Smooth muscle cell of the brain vasculature (primary cell): ENCODE measurements at regions not wholly inside any gene's neighbourhood (a gene's known extent, or its start where the extent isn't known, plus 50 kb on each side); places are given as distances from the start of the nearest gene placed in this dataset.
"Not testable (repeated sequence)": the region's sequence is repeated elsewhere in the genome, so short reads cannot be mapped to it uniquely, and the experiment has no call there.

Source experiments
- DNase-seq: peaks from one replicate; pipeline ENCODE4 v3.0.0-alpha.2; 2012; ENCODE audit warnings: low read depth, low spot score

DNA sequence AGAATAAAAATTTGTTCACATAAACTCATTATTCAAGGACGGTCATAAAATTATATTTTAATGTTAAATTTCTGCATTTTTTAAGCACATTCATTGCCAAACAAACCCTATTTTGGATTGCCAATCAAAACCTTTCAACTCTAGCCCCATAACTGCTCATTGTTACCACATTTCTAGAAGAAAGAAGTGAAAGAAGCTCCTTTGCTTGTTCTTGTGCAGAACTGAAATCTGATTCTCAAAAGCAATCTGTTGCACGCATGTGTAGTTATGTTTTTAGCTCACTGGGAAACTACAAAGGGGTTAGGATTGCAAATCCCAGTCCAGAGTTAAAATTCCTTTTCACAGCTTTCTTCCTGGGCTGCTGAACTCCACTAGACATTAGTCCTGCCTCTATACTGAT is 109.5 kb upstream of the MIR17HG start:
- DNase-seq = no peak

DNA sequence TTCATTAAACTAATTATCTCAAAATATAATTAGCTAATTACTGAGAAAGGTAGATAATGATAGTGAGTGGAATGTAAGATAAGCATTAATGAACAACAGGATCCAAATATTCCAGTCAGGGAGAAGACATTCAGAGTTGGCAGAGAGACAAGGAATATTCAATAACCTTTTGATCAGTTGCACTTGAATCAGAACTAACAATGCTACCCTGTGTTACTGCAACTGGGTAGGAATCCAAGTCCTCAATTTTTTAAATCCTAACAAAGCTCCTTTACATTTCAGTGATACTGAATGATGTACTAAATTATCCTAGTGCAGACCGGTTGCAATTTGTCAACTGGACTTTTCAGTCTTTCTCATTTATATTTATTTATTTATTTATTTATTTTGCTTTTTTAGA is 107.1 kb upstream of the MIR17HG start:
- no peak for DNase-seq

DNA sequence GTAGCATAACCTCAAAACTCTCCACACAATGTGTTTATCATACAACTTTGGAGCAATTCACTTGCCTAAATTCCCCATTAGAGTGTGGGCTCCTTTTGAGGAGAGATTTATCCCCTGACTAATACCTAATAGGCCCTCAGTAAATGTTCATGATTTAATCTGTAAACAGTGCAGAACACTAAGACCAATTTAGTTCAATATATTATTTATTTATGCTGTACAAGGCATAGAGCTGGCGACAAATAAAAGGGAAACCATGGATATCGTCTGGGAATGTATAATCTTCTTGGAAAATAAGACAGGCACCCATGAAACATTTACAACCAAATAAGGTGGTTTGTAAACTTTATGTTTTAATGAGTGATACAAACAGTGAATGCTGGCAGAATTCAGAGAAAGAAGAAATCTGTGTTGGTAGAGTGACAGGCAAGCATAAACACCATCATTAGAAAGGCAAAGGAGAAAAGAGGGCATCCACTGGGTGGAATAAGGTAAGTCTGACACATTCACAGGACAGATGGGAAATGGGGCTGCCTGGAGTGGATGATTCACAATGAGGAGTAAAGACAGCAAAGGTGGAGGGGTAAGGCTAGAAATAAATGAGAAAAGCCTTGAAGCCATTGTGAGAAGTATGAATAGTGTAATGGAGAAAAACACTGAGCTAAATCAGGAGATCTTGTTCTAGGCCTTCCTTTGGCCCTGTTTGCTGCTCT is 106.1 kb upstream of the MIR17HG start:
- DNase-seq = no peak

DNA sequence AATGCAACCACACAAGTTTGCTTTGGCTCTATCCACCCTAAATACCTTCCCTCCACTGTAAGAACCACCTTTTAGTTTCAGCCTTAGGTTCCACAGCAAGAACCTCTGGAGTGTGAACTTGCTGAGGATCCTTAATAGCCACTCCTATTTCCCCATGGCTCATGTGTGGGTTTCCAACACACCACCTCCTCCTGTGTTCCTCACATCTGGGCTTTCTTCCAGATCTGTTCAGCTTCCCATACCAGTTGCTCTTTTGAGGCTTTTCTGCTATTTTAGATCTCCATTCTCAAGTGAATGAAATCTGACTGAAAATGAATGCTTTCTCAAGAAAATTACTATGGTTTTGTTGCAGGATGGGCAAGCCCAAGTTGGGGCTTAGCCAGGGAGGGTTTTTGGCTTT is 104.8 kb upstream of the MIR17HG start:
- DNase-seq = no peak

DNA sequence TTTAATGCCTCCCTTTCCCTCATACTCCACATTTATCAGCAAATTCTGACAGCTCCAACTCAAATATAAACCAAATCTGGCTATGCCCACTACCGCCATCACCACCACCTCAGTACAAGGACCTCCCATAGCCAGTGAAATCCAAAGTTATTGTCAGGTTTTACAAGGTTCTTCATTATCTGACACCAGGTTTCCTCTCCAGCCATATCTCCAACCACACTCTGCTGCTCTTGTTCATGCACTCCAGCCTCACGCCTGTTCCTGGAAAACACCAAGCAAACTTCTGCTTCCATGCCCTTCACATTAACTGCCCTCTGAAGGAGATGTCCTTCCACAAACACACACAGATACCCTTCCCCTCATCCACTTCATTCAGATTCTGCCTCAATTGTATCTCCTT is 102.2 kb upstream of the MIR17HG start:
- no peak for DNase-seq

DNA sequence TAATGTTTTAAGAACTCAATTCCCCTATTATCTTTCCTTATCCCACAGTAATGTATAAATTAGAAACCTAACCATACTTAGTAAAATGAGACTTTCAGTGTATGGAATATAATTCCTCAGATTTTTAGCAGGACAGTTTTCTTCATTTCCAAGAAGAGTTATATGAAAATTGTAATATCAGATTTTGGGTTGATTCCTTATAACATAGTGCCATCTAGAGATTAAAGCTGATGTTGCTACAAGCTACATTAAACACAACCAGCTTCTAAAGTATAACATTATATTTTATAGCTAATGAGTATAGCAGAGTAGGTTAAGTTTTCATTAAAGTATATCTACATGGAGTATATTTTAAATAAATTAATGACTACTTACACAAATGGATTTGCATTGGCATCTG is 99.7 kb upstream of the MIR17HG start:
- no peak for DNase-seq

DNA sequence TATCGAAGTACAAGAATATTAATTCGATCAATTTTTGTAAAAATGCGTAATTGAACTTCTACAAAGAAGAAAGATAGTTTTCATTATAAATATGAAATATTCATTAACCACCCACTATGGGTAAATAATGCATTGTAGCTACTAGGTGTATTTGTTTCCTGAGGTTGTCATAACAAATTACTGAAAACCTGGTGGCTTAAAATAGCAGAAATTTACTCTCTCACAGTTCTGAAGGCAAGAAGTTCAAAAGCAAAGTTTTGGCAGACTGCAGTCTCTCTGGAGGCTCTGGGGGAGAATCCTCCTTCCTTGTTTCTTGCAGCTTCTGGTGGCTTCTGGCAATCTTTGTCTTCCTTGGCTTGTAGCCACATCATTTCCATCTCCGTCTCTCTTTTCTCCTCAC is 99.2 kb upstream of the MIR17HG start:
- no peak for DNase-seq

DNA sequence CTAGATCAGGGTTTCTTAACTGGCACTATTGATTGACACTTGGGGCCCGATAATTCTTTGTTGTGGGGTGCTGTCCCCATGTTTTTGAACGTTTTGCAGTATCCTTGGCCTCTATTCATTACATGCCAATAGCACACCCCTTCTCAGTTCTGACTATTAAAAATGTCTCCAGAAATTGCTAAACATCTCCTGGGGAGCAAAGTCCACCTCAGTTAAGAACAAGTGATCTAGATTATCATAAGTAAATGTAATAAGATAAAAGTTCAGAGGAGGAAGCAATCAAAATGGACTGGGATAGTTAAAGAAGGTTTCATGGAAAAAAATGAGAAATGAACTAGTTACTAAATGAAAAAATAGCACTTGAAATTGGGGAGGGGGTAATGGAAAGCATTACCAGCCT is 98.1 kb upstream of the MIR17HG start:
- DNase-seq = no peak

DNA sequence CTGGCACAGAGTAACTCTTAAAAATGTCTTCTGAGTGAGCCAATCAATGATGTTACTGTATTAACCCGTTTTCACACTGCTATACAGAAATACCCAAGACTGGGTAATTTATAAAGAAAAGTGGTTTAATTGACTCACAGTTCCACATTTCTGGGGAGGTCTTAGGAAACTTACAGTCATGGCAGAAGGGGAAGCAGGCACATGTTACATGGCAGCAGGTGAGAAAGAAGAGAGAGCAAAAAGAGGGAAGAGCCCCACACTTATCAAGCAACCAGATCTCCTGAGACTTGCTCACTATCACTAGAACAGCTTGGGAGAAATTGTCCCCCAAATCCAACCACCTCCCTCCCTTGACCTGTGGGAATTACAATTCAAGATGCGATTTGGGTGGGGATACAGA is 97.6 kb upstream of the MIR17HG start:
- no peak for DNase-seq

DNA sequence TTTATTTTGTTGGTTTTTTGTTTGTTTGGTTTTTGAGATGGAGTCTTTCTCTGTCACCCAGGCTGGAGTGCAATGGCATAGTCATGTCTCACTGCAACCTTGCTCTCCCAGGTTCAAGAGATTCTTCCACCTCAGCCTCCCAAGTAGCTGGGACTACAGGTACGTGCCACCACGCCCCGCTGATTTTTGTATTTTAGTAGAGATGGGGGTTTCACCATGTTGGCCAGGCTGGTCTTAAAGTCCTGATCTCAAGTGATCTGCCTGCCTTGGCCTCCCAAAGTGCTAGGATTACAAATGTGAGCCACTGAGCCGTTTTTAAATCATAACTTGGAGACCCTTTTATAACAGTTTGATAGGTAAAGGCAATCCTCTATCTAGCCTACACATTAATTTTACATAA is 95.9 kb upstream of the MIR17HG start:
- not testable (repeated sequence) for DNase-seq

DNA sequence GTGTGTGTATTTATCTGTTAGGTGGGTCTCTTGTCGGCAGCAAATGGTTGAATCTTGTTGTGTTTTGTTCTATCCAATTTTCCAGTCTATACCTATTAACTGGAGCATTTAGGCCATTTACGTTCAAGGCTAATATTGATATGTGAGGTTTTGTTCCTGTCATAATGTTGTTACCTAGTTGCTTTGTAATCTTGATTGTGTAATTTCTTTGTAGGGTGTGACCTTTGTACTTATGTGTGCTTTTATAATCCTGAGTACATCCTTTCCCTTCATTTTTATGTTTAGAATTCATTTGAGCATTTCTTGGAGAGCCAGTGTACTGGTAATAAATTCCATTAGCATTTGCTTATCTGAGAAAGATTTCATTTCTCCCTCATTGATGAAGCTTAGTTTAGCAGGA is 83.0 kb upstream of the MIR17HG start:
- no peak for DNase-seq

DNA sequence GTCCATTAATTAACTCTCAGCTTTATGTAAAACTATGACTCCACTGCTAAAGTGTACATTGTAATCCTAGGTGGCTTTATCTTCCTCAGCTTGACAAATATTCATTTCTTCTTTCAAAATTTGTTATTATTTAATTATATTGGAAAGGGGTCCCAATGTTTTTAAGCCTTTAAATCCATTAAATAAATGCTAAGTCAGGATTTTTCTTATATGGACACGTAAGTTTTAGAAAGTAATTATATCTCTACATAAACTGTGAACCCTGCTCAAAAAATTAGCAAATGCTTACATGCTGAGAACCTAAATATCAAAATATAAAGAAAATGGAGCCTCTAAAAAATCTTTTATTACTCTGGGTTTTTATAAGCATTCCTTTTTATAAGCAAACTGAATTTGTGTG is 78.2 kb upstream of the MIR17HG start:
- DNase-seq = no peak

DNA sequence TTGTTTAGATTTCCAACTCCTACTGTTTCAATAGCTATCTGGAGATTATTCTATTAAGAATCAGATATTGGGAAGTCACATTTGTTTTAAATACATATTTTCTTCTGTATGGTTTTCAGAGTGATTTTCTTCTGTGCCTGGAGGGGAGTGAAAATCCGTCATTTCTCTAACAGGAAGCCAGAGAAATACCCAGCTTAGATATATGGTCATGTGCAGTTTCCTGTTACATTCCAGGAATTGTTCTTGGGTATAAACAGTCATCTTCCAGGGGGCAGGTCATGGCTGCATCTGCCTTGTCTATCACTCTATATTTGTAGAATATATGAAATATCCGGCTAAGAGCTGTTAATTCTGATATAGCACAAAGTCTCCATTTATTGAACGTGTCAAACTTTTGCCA is 77.5 kb upstream of the MIR17HG start:
- DNase-seq = no peak

DNA sequence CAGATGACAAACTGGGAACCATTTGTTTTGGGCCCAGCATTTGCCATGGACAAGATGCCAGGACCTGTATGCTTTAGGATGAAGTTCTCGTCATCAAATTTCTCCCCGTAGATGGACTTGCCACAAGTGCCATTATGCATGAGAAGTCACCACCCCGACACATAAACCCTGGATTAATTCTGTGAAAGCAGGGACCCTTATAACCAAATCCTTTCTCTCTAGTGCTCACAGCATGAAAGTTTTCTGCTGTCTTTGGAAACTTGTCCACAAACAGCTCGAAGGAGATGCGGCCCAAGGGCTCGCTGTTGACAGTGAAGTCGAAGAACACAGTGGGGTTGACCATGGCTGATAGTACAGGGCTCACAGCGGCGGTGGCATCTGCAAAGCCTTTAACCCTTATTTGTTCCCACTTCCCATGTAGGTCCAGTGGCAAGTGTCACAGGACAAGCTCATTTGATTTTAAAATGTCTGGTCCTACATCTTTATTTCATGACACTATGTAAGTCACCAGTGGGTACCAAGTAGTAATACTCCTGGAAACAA is 75.2 kb upstream of the MIR17HG start:
- no peak for DNase-seq

DNA sequence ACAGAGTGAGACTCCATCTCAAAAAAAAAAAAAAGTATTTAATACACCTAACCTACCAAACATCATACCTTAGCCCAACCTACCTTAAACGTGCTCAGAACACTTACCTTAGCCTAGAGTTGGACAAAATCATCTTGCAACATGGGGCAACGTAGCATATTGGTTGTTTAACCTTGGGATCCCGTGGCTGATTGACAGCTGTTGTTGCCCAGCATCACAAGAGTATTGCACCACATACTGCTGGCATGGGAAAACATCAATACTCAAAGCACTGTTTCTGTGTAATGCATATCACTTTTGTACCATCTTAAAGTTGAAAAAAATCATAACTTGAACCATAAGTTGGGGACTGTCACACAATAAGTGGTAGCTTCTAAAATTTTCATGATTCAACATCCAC is 73.8 kb upstream of the MIR17HG start:
- no peak for DNase-seq

DNA sequence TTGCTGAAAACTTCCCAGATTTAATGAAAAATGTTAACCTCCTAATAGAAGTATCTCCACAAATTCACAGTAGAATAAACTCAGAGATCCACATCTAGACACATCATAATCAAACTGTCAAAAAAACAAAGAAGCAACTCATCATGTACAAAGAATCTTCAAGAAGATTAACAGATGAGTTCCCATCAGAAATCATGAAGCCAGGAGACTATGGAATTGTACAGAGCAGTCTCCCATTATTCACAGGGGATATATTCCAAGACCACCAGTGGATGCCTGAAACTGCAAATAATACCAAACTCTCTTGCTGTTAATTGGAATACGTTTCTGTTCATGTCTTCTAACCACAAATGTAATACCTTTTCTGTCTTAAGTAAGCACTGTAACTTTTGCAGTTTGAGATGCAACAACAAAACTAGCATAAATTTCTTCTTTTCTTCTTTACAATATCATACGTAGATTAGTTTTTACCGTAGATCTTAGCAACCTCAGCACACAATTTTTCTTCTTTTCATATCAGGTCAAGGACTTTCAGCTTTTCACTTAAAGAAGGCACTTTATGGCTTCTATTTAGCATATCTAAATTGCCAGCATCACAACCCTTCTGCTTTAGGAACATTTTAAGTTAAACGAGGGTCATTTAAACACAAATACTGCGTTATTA is 70.3 kb upstream of the MIR17HG start:
- no peak for DNase-seq

DNA sequence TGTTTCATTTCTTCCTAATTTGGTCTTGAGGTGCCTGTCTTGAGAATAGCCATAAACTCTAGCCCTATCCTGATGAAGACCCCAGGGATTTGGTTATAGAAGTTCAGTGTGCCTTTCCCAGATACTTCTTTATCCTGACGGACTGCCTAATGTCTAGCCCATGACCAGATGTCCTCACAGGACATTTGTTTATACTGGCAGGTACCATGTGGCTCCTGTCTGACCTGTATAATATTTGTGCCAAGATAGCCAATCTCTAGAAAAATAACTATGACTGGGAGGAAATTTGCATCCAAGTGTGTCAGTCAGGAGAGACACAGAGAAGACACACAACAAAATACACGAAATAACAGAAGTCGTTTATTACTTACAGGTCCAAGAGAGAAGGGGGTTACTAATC is 69.2 kb upstream of the MIR17HG start:
- DNase-seq = no peak

DNA sequence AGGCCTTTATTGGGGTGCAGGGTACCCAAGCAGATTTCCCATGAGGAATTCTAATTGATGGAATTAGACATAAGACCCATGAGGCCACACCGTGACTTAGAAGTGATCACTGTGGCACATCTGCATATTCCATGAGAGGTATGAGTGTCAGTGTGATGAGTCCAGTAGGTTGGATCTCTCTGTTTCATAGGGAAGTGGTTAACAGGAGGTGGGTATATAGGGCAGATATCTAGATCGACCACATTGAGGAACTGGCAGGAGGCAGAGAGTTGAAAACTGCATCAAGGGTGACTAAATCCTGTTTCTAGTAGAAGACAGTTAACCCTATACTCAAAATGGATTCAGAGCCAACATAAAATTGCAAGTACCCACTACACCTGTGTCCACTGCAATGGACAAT is 68.6 kb upstream of the MIR17HG start:
- no peak for DNase-seq

DNA sequence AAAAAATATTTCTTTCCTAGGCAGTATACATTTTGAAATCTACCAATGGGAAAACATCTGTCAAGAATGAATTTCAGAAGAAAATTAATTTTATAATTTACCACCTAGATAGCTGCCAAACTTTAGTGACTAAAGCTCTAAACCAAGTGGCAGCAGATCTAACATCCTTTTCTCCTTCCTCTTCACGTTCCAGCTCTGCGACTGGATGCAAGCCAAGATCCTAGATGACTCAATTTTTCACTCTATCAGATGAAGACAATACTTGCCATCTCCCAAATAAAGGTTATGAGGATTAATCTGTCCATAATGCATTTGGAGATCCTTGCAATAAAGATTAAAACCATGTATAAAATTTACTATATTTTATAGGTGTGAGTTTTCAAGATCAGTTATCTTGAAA is 66.7 kb upstream of the MIR17HG start:
- no peak for DNase-seq

DNA sequence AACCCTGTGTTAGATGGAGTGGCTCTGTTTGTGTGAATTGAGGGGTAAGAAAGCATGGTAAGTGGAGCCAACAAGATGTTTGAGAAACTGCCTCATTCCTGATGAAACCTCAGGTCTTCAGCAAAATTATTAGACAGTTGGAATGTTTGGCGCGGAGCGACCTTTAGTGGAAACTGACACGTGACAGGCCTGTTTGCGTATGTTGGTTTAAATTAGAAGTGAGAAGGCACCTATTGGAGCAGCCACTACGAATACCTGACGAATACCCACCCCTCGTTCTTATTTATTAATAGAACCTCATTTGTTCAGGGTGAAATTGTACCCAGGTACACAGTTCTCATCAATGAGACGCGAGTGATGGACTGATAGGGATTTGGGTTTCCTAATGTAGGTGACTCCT is 63.2 kb upstream of the MIR17HG start:
- no peak for DNase-seq

DNA sequence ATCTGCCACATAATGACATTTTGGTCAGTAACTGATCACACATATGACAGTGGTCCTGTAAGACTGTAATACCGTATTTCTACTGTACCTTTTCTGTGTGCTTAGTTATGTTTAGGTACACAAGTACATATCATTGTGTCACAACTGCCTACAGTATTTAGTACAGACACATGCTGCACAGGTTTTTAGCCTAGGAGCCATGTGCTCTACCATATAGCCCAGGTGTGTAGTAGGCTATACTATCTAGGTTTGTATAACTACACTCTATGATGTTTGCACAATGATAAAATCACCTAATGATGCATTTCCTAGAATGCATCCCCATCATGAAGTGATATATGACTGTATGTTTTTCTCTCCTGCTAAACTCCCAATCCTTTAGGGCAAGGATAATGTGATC is 61.2 kb upstream of the MIR17HG start:
- DNase-seq = no peak

DNA sequence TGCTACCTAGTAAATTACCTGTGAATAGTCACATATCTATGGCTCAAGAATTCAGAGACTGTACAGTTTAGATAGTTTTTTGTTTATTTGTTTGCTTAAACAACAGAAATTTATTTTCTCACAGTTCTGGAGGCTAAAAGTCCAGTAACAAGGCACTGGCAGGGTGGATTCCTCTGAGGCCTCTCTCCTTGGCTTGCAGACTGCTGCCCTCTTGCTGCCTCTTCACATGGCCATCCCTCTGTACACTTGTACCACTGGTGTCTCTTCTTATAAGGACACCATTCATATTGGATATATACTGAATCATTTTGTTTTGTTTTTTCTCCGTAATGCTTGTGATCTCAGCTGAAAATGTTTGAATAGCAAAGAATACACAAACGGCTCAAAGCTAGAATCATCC is 56.4 kb upstream of the MIR17HG start:
- no peak for DNase-seq

DNA sequence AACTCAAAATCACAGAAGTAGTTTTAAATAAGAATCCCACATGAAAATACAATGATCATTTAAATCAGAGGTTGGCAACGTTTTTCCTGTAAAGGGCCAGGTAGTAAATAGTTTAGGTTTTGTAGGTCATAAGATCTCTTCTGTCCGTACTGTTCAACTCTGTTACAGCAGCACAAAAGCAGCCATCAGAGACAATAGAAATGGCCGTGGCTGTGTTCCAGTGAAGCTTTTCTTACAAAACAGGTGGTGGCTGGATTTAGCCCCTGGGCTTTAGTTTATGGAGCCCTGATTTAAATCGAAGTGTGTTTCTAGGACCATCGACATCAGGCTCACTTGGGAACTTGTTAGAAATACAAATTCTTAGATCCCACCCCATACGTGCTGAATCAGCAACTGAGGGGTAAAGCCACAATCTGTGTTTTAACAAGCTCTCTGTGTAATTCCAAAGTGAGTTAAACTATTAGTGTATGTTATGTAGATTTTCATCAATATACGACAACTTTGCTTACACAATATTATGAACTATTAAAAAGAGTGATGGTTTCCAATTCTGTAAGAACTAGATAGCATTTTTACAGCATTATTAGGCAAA is 54.8 kb upstream of the MIR17HG start:
- DNase-seq = no peak
